IMR-90 (cell line): ENCODE measurements at regions not wholly inside any gene's neighbourhood (a gene's known extent, or its start where the extent isn't known, plus 50 kb on each side); places are given as distances from the start of the nearest gene placed in this dataset.

Experiments
- ATAC-seq: fragments of 200-7000 bp; cut with Tn5 transposase; 2 replicates; pipeline ENCODE4 v1.9.1; 2020; ENCODE audit warnings: low read depth, mild to moderate bottlenecking, moderate library complexity
- BruUV-seq: library from RNA; stranded (reverse); fragments of 400-500 nt; replicated peaks from 2 replicates; lab custom pipeline; 2021; lab: Mats Ljungman, UMichigan
- CTCF ChIA-PET: fragments of 300-600 bp; formaldehyde crosslinking; extraction: SDS; loops from one replicate; lab custom pipeline; 2021; ENCODE audit warnings: antibody characterized with exemption; lab: Yijun Ruan, JAX
- POLR2A ChIA-PET: fragments of 300-600 bp; sonication (Branson Sonifier 250); formaldehyde crosslinking; loops from one replicate; lab custom pipeline; 2022; ENCODE audit warnings: antibody characterized with exemption; ENCODE audit not compliant: unreplicated experiment; lab: Charles Lee
- DNase-seq: peaks from one replicate; pipeline ENCODE4 v3.0.0; 2013
- H2AFZ ChIP-seq: replicated peaks from 2 replicates; pipeline ENCODE3; 2013; ENCODE audit warnings: low read length, mild to moderate bottlenecking; ENCODE audit not compliant: poor library complexity
- H2AK5ac ChIP-seq: 2 replicates; pipeline ENCODE4 v1.6.1; 2013; ENCODE audit warnings: low read depth, low read length, inconsistent platforms
- H2AK9ac ChIP-seq: replicated peaks from 2 replicates; pipeline ENCODE3; 2013; ENCODE audit warnings: mild to moderate bottlenecking, low read depth, low read length, moderate library complexity; ENCODE audit not compliant: poor library complexity
- H2BK120ac ChIP-seq: 2 replicates; pipeline ENCODE4 v1.6.1; 2013; ENCODE audit warnings: low read depth, low read length, inconsistent platforms
- H2BK15ac ChIP-seq: 3 replicates; pipeline ENCODE4 v1.6.1; 2013; ENCODE audit warnings: low read depth, low read length, inconsistent platforms
- H2BK20ac ChIP-seq: 2 replicates; pipeline ENCODE4 v1.6.1; 2013; ENCODE audit warnings: low read depth, mild to moderate bottlenecking, inconsistent platforms, low read length, moderate library complexity
- H2BK5ac ChIP-seq: 2 replicates; pipeline ENCODE4 v1.6.1; 2013; ENCODE audit warnings: mild to moderate bottlenecking, low read depth, low read length, inconsistent platforms; ENCODE audit not compliant: poor library complexity, severe bottlenecking
- H3K14ac ChIP-seq: replicated peaks from 2 replicates; pipeline ENCODE4 v1.6.1; 2013; ENCODE audit warnings: low read depth, low read length, inconsistent platforms
- H3K18ac ChIP-seq: 2 replicates; pipeline ENCODE4 v1.6.1; 2013; ENCODE audit warnings: low read depth, low read length, control low read depth
- H3K23ac ChIP-seq: 2 replicates; pipeline ENCODE4 v1.6.1; 2013; ENCODE audit warnings: low read depth, low read length, inconsistent platforms
- H3K27ac ChIP-seq: 2 replicates; pipeline ENCODE4 v1.5.1; 2013; ENCODE audit warnings: mild to moderate bottlenecking, control low read depth, low read length; ENCODE audit not compliant: insufficient read depth
- H3K27me3 ChIP-seq: 2 replicates; pipeline ENCODE4 v1.6.1; 2013; ENCODE audit warnings: low read length; ENCODE audit not compliant: control insufficient read depth, insufficient read depth
- H3K36me3 ChIP-seq: 2 replicates; pipeline ENCODE4 v1.6.1; 2013; ENCODE audit warnings: low read length, mixed read lengths; ENCODE audit not compliant: control insufficient read depth, insufficient read depth
- H3K4ac ChIP-seq: 2 replicates; pipeline ENCODE4 v1.6.1; 2013; ENCODE audit warnings: low read depth, low read length, inconsistent platforms
- H3K4me1 ChIP-seq: 2 replicates; pipeline ENCODE4 v1.6.1; 2013; ENCODE audit warnings: low read length, mixed read lengths; ENCODE audit not compliant: control insufficient read depth, insufficient read depth
- H3K4me2 ChIP-seq: 2 replicates; pipeline ENCODE4 v1.6.1; 2013; ENCODE audit warnings: low read depth, mild to moderate bottlenecking, control low read depth, low read length, moderate library complexity
- H3K4me3 ChIP-seq: 2 replicates; pipeline ENCODE4 v1.5.1; 2013; ENCODE audit warnings: low read depth, mild to moderate bottlenecking, control low read depth, low read length, moderate library complexity; ENCODE audit not compliant: insufficient read depth
- H3K56ac ChIP-seq: 2 replicates; pipeline ENCODE4 v1.6.1; 2013; ENCODE audit warnings: low read length, inconsistent platforms; ENCODE audit not compliant: insufficient read depth; ENCODE audit errors: extremely low read depth
- H3K79me1 ChIP-seq, 2 experiments: 2 replicates each; pipeline ENCODE4 v1.6.1; 2013; ENCODE audit warnings: low read length in 2 of 2, inconsistent platforms in 1 of 2, low read depth in 1 of 2
- H3K9ac ChIP-seq: 2 replicates; pipeline ENCODE4 v1.6.1; 2013; ENCODE audit warnings: low read depth, low read length, control low read depth
- H3K9me1 ChIP-seq: 2 replicates; pipeline ENCODE4 v1.6.1; 2013; ENCODE audit warnings: low read length, inconsistent platforms; ENCODE audit not compliant: insufficient read depth
- H3K9me3 ChIP-seq: 2 replicates; pipeline ENCODE4 v1.6.1; 2013; ENCODE audit warnings: low read length; ENCODE audit not compliant: control insufficient read depth, insufficient read depth
- H4K20me1 ChIP-seq: 2 replicates; pipeline ENCODE4 v1.6.1; 2013; ENCODE audit warnings: low read length, inconsistent platforms; ENCODE audit not compliant: insufficient read depth
- H4K5ac ChIP-seq: 2 replicates; pipeline ENCODE4 v1.6.1; 2013; ENCODE audit warnings: mild to moderate bottlenecking, low read depth, low read length, control low read depth
- H4K8ac ChIP-seq, 2 experiments: 2 replicates each; pipeline ENCODE4 v1.6.1; 2013; ENCODE audit warnings: low read depth in 2 of 2, low read length in 2 of 2, control low read depth in 1 of 2, inconsistent platforms in 1 of 2
- H4K91ac ChIP-seq: 2 replicates; pipeline ENCODE4 v1.6.1; 2013; ENCODE audit warnings: low read depth, low read length, inconsistent platforms; ENCODE audit not compliant: insufficient read depth
- BHLHE40 ChIP-seq: fragments of 150-350 bp; IDR thresholded peaks from 2 replicates; pipeline ENCODE4 v1.6.1; 2016; ENCODE audit warnings: mild to moderate bottlenecking, low read depth, low read length
- MAFK ChIP-seq: IDR thresholded peaks from 2 replicates; pipeline ENCODE4 v1.6.1; 2012; ENCODE audit warnings: low read depth, low read length, improper control_type of control experiment
- POLR2A ChIP-seq: IDR thresholded peaks from 2 replicates; pipeline ENCODE4 v1.6.1; 2012; ENCODE audit warnings: mild to moderate bottlenecking, low read depth, low read length
- RCOR1 ChIP-seq: IDR thresholded peaks from 2 replicates; pipeline ENCODE4 v1.6.1; 2012; ENCODE audit warnings: mild to moderate bottlenecking, low read length, improper control_type of control experiment; ENCODE audit not compliant: insufficient replicate concordance
- WGBS, 2 experiments: methylation state at CpG; one replicate each; pipeline versions ENCODE4 v1.1.5 to v1.1.7; 2013; ENCODE audit warnings: missing lambda C conversion rate in 2 of 2; ENCODE audit not compliant: insufficient read length in 1 of 2; ENCODE audit errors: extremely low coverage in 2 of 2; 5-methylcytosine and 5-hydroxymethylcytosine counted together
- dilution Hi-C: fragments of 300-500 bp; cut with HindIII; formaldehyde crosslinking; loops from one replicate; pipeline ENCODE4 v1.14.3; 2018; ENCODE audit warnings: low sequenced_read_pairs; ENCODE audit not compliant: unreplicated experiment
- in situ Hi-C: fragments of 300-500 bp; cut with MboI; formaldehyde crosslinking; loops from 3 replicates; pipeline ENCODE4 v1.14.3; 2019; ENCODE audit warnings: low sequenced_read_pairs, inconsistent platforms, mixed read lengths
- intact Hi-C: fragments of 100-400 bp; cut with micrococcal nuclease; formaldehyde crosslinking; loops from 2 replicates; pipeline ENCODE4 v1.10.0; 2022

- Histone ChIP-seq H3K56ac (no peak overlapping the region), H3K9me1 (no peaks in the 10 kb centered on the region), H3K14ac (no peak overlapping the region), H2AFZ (no peak overlapping the region), H2BK5ac (no peak overlapping the region), H3K9me3 (no peaks in the 10 kb centered on the region), H2AK5ac (no peak overlapping the region), H3K27ac (no peak overlapping the region), H4K5ac (no peak overlapping the region), H3K9ac (no peak overlapping the region), H3K4ac (no peak overlapping the region), H3K4me2 (no peak overlapping the region), H4K91ac (no peak overlapping the region), H3K79me1 (no peaks in the 10 kb centered on the region), H3K36me3 (no peaks in the 10 kb centered on the region), H3K4me3 (no peak overlapping the region), H2AK9ac (no peak overlapping the region), H4K20me1 (no peaks in the 10 kb centered on the region), H3K18ac (no peak overlapping the region), H2BK20ac (no peak overlapping the region), H2BK120ac (no peak overlapping the region), H3K4me1 (no peaks in the 10 kb centered on the region), H2BK15ac (no peak overlapping the region), H3K27me3 (peaks cover 5% of the 10 kb centered on the region), H4K8ac (no peak overlapping the region), H3K23ac (no peak overlapping the region)
- ChIA-PET POLR2A (no interaction called here), CTCF (no interaction called here)
- DNase-seq = no peak
- 93% methylated on average over 3 of the region's 6 CpGs; no CpG with 5 or more reads in 1 of the 2 experiments for WGBS, 2 experiments
- no peak for TF ChIP-seq RCOR1
- no peak for TF ChIP-seq MAFK
- no peak for TF ChIP-seq BHLHE40
- TF ChIP-seq POLR2A = no peak
- intact Hi-C loops (no loop called here), in situ Hi-C loops (no loop called here), dilution Hi-C loops (no loop called here)
- no peak for ATAC-seq
- BruUV-seq = no TSS peak
Measured at GRCh38 chr2:19426941-19427340, 68.5 kb upstream of the OSR1 start.
